Spleen (tissue), 11 donors: ENCODE measurements at regions not wholly inside any gene's neighbourhood (a gene's known extent, or its start where the extent isn't known, plus 50 kb on each side); places are given as distances from the start of the nearest gene placed in this dataset.

Experiments
- DNase-seq: peaks from one replicate; pipeline ENCODE4 v3.0.0-alpha.2; 2020
- H3K27ac ChIP-seq, 8 donors: fragments of 200-600 bp; sonication (generic) in 7 of 8; 1 replicate in 4 of 8; 2 replicates in 4 of 8; pipeline versions ENCODE4 v1.5.0 to v1.8.0; 2016 to 2021; ENCODE audit warnings: inconsistent platforms in 4 of 8, mild to moderate bottlenecking in 4 of 8, moderate library complexity in 1 of 8
- H3K27me3 ChIP-seq, 7 donors: fragments of 200-600 bp; sonication (generic) in 6 of 7; replicated peaks in 1 of 7; 1 replicate in 4 of 7; 2 replicates in 3 of 7; pipeline versions ENCODE4 v1.5.0 to v1.8.0; 2016 to 2021; ENCODE audit warnings: inconsistent platforms in 3 of 7, mild to moderate bottlenecking in 1 of 7
- H3K36me3 ChIP-seq, 6 donors: fragments of 200-600 bp; sonication (generic) in 5 of 6; 1 replicate in 4 of 6; 2 replicates in 2 of 6; pipeline versions ENCODE4 v1.5.0 to v1.8.0; 2016 to 2021; ENCODE audit warnings: inconsistent platforms in 2 of 6
- H3K4me1 ChIP-seq, 6 donors: fragments of 200-600 bp; sonication (generic) in 5 of 6; 1 replicate in 3 of 6; 2 replicates in 3 of 6; pipeline versions ENCODE4 v1.5.0 to v1.8.0; 2016 to 2021; ENCODE audit warnings: inconsistent platforms in 3 of 6
- H3K4me3 ChIP-seq, 8 donors: fragments of 200-600 bp; sonication (generic) in 7 of 8; 1 replicate in 4 of 8; 2 replicates in 4 of 8; pipeline versions ENCODE4 v1.5.0 to v1.8.0; 2016 to 2021; ENCODE audit warnings: inconsistent platforms in 4 of 8, mild to moderate bottlenecking in 4 of 8, moderate library complexity in 2 of 8
- H3K9me3 ChIP-seq, 8 donors: fragments of 200-600 bp; sonication (generic) in 7 of 8; 1 replicate in 4 of 8; 2 replicates in 4 of 8; pipeline versions ENCODE4 v1.5.0 to v1.8.0; 2016 to 2021; ENCODE audit warnings: inconsistent platforms in 4 of 8
- CTCF ChIP-seq, 11 experiments: fragments of 200-600 bp in 7 of 11; fragments of 450-650 bp in 4 of 11; sonication (generic) in 4 of 11; IDR thresholded peaks in 8 of 11; conservative IDR thresholded peaks in 3 of 11; 1 replicate in 7 of 11; 2 replicates in 4 of 11; pipeline versions ENCODE4 v1.4.0 to v1.8.0; 2016 to 2021; ENCODE audit warnings: antibody characterized with exemption in 11 of 11, inconsistent platforms in 4 of 11, mild to moderate bottlenecking in 1 of 11
- POLR2A ChIP-seq, 3 donors: fragments of 450-650 bp; IDR thresholded peaks; one replicate each; pipeline ENCODE4 v1.5.1; 2017; ENCODE audit warnings: antibody characterized with exemption in 3 of 3, mild to moderate bottlenecking in 1 of 3
- POLR2AphosphoS5 ChIP-seq, 3 donors: sonication (generic); formaldehyde crosslinking; IDR thresholded peaks; one replicate each; pipeline ENCODE4 v1.5.1; 2017; ENCODE audit warnings: antibody characterized with exemption in 3 of 3
- WGBS, 5 donors: extraction: QIAGEN DNeasy Blood & Tissue Kit in 3 of 5; methylation state at CpG; one replicate each; pipeline versions ENCODE4 v1.1.5 to v1.1.7; 2013 to 2018; 5-methylcytosine and 5-hydroxymethylcytosine counted together
- intact Hi-C: fragments of 100-400 bp; cut with DNase I; formaldehyde crosslinking; loops from one replicate; pipeline ENCODE4 v1.15.0; 2023; ENCODE audit warnings: low total_unique reads
- donor health status: healthy with polysubstance abuse.
- donor health status: DM: no; HTN: no; CAD: no; lungs with moderate emphysema.
- donor health status: DM: no; HTN: no; CAD: no.
- donor health status: Bipolar disorder and iron deficiency.
- donor health status: healthy.
- donor health status: DM: no; HTN: no; CAD: no.
- donor health status: DM: yes; HTN: yes; CAD: no.

GRCh38 chr2:172658945-172659344 is 76.7 kb upstream of the RAPGEF4 start:
- Histone ChIP-seq H3K4me1 (no peaks in the 10 kb centered on the region), H3K27ac (no peak overlapping the region), H3K27me3 (no peaks in the 10 kb centered on the region), H3K36me3 (no peaks in the 10 kb centered on the region), H3K4me3 (no peak overlapping the region), H3K9me3 (peaks cover 0 to 31% (median 27%) of the 10 kb centered on the region in 8 donors)
- WGBS, 5 donors = 89 to 94% (median 92%) methylated on average over 5 of the region's 5 CpGs
- no peak for TF ChIP-seq CTCF (IDR thresholded peaks at IDR 0.05 in 8 of 11, conservative IDR thresholded peaks at IDR 0.05 in 3 of 11)
- no peak for TF ChIP-seq POLR2AphosphoS5 (IDR thresholded peaks at IDR 0.05)
- no peak for TF ChIP-seq POLR2A (IDR thresholded peaks at IDR 0.05)
- no peak for DNase-seq
- intact Hi-C loops = no loop called here

- Histone ChIP-seq H3K9me3 (peaks cover 2 to 46% (median 34%) of the 10 kb centered on the region in 8 donors), H3K4me1 (no peaks in the 10 kb centered on the region), H3K27me3 (no peaks in the 10 kb centered on the region), H3K36me3 (no peaks in the 10 kb centered on the region), H3K27ac (no peak overlapping the region), H3K4me3 (no peak overlapping the region)
- 73 to 80% (median 78%) methylated on average over 3 of the region's 3 CpGs for WGBS, 5 donors
- TF ChIP-seq POLR2A (IDR thresholded peaks at IDR 0.05) = no peak
- TF ChIP-seq CTCF (IDR thresholded peaks at IDR 0.05 in 8 of 11, conservative IDR thresholded peaks at IDR 0.05 in 3 of 11) = no peak
- TF ChIP-seq POLR2AphosphoS5 (IDR thresholded peaks at IDR 0.05) = no peak
- intact Hi-C loops = no loop called here
- DNase-seq = no peak
These were observed 73.5 kb upstream of the RAPGEF4 start for GRCh38 chr2:172662099-172662498.

GRCh38 chr2:172664766-172665165 is 70.9 kb upstream of the RAPGEF4 start:
- WGBS, 5 donors = 68 to 88% (median 78%) methylated on average over 1 of the region's 1 CpG
- Histone ChIP-seq H3K36me3 (no peaks in the 10 kb centered on the region), H3K27ac (no peak overlapping the region), H3K4me3 (no peak overlapping the region), H3K4me1 (no peaks in the 10 kb centered on the region), H3K27me3 (no peaks in the 10 kb centered on the region), H3K9me3 (peaks cover 0 to 21% (median 10%) of the 10 kb centered on the region in 8 donors)
- DNase-seq = no peak
- TF ChIP-seq POLR2A (IDR thresholded peaks at IDR 0.05) (no peak), POLR2AphosphoS5 (IDR thresholded peaks at IDR 0.05) (no peak), CTCF (IDR thresholded peaks at IDR 0.05 in 8 of 11, conservative IDR thresholded peaks at IDR 0.05 in 3 of 11) (no peak)
- intact Hi-C loops = no loop called here

- Histone ChIP-seq H3K36me3 (no peaks in the 10 kb centered on the region), H3K9me3 (peaks cover 0 to 20% (median 8%) of the 10 kb centered on the region in 8 donors), H3K27me3 (no peaks in the 10 kb centered on the region), H3K4me1 (no peaks in the 10 kb centered on the region), H3K4me3 (no peak overlapping the region), H3K27ac (no peak overlapping the region)
- intact Hi-C loops = no loop called here
- DNase-seq = no peak
- 75 to 86% (median 84%) methylated on average over 3 of the region's 3 CpGs for WGBS, 5 donors
- TF ChIP-seq CTCF (IDR thresholded peaks at IDR 0.05 in 8 of 11, conservative IDR thresholded peaks at IDR 0.05 in 3 of 11) (no peak), POLR2AphosphoS5 (IDR thresholded peaks at IDR 0.05) (no peak), POLR2A (IDR thresholded peaks at IDR 0.05) (no peak)
These were observed 67.9 kb upstream of the RAPGEF4 start for GRCh38 chr2:172667581-172668325.
